GM12878 (cell line): ENCODE measurements at regions not wholly inside any gene's neighbourhood (a gene's known extent, or its start where the extent isn't known, plus 50 kb on each side); places are given as distances from the start of the nearest gene placed in this dataset.

ENCODE experiments used
- ATAC-seq: fragments of 200-7000 bp; cut with Tn5 transposase; 3 replicates; pipeline ENCODE4 v1.9.1; 2020; ENCODE audit warnings: mild to moderate bottlenecking, moderate library complexity
- BruUV-seq: library from RNA; stranded (reverse); fragments of 400-500 nt; replicated peaks from 2 replicates; lab custom pipeline; 2021; lab: Mats Ljungman, UMichigan
- CTCF ChIA-PET: fragments of 300-600 bp; sonication (Branson Sonifier 250); formaldehyde crosslinking; extraction: SDS; loops from one replicate; lab custom pipeline; 2021; ENCODE audit warnings: inconsistent platforms; lab: Yijun Ruan, JAX
- POLR2A ChIA-PET: fragments of 350-600 bp; formaldehyde crosslinking; extraction: SDS; loops from one replicate; lab custom pipeline; 2021; ENCODE audit warnings: inconsistent platforms; lab: Charles Lee
- RAD21 ChIA-PET: fragments of 300-600 bp; sonication (Branson Sonifier 250); formaldehyde crosslinking; loops from one replicate; lab custom pipeline; 2023; ENCODE audit warnings: antibody characterized with exemption; ENCODE audit not compliant: unreplicated experiment; lab: Charles Lee
- SMC1A ChIA-PET: fragments of 300-600 bp; sonication (Branson Sonifier 250); formaldehyde crosslinking; loops from one replicate; lab custom pipeline; 2023; ENCODE audit not compliant: unreplicated experiment, uncharacterized antibody; lab: Charles Lee
- DNase-seq: peaks from one replicate; pipeline ENCODE4 v3.0.0-alpha.2; 2011; ENCODE audit warnings: low read depth, low spot score
- FAIRE-seq: peaks from 3 replicates; lab custom pipeline; 2011; peaks lifted over from hg19 to GRCh38; lab: Jason Lieb, UNC
- H2AFZ ChIP-seq: 2 replicates; pipeline ENCODE4 v1.6.0; 2011; ENCODE audit warnings: low read depth, low read length, control low read depth; ENCODE audit not compliant: control insufficient read depth
- H3K27ac ChIP-seq: 2 replicates; pipeline ENCODE4 v1.5.1; 2011; ENCODE audit warnings: control low read depth; ENCODE audit not compliant: control insufficient read depth, insufficient read depth
- H3K27me3 ChIP-seq, 2 experiments: replicated peaks in 1 of 2; 2 replicates each; pipeline versions ENCODE4 v1.6.0 to v1.6.1; 2011; ENCODE audit warnings: low read length in 1 of 2; ENCODE audit not compliant: control insufficient read depth in 2 of 2, insufficient read depth in 2 of 2
- H3K36me3 ChIP-seq, 2 experiments: 2 replicates each; pipeline ENCODE4 v1.5.1; 2011; ENCODE audit warnings: low read length in 1 of 2; ENCODE audit not compliant: control insufficient read depth in 2 of 2, insufficient read depth in 2 of 2
- H3K4me1 ChIP-seq: 2 replicates; pipeline ENCODE4 v1.6.1; 2011; ENCODE audit warnings: mild to moderate bottlenecking, low read length, moderate library complexity, mixed read lengths; ENCODE audit not compliant: control insufficient read depth, insufficient read depth
- H3K4me2 ChIP-seq: 2 replicates; pipeline ENCODE4 v1.6.0; 2011; ENCODE audit warnings: control low read depth; ENCODE audit not compliant: control insufficient read depth, insufficient read depth
- H3K4me3 ChIP-seq: fragments of 200-600 bp; sonication (generic); 2 replicates; pipeline ENCODE4 v1.5.1; 2016
- H3K79me2 ChIP-seq: 2 replicates; pipeline ENCODE4 v1.6.0; 2011; ENCODE audit warnings: low read length; ENCODE audit not compliant: control insufficient read depth, insufficient read depth
- H3K9ac ChIP-seq: 2 replicates; pipeline ENCODE4 v1.8.0; 2011; ENCODE audit warnings: low read length, control low read depth, mixed read lengths; ENCODE audit not compliant: control insufficient read depth, insufficient read depth
- H3K9me3 ChIP-seq: replicated peaks from 3 replicates; pipeline ENCODE4 v1.5.1; 2011; ENCODE audit warnings: mild to moderate bottlenecking, low read length; ENCODE audit not compliant: control insufficient read depth, insufficient read depth
- H4K20me1 ChIP-seq: 2 replicates; pipeline ENCODE4 v1.6.0; 2011; ENCODE audit not compliant: control insufficient read depth, insufficient read depth
- CEBPB ChIP-seq, 2 experiments: fragments of 150-350 bp in 1 of 2; IDR thresholded peaks; 2 replicates each; pipeline ENCODE4 v1.6.1; 2012 to 2014; ENCODE audit warnings: low read depth in 2 of 2, low read length in 2 of 2, borderline replicate concordance in 1 of 2, inconsistent platforms in 1 of 2
- CREM ChIP-seq: IDR thresholded peaks from 2 replicates; pipeline ENCODE4 v1.6.1; 2014; ENCODE audit warnings: antibody characterized with exemption, low read depth
- FOXM1 ChIP-seq: IDR thresholded peaks from 2 replicates; pipeline ENCODE4 v1.6.1; 2012; ENCODE audit warnings: low read depth, mild to moderate bottlenecking, inconsistent platforms, low read length, moderate library complexity
- KAT2A ChIP-seq: conservative IDR thresholded peaks from 2 replicates; pipeline ENCODE4 v1.6.1; 2011; ENCODE audit warnings: low read depth, low read length; ENCODE audit not compliant: control insufficient read depth
- KLF5 ChIP-seq: fragments of 450-650 bp; IDR thresholded peaks from 2 replicates; pipeline ENCODE4 v1.6.1; 2014; ENCODE audit warnings: mild to moderate bottlenecking; ENCODE audit not compliant: partially characterized antibody
- MXI1 ChIP-seq: fragments of 150-350 bp; IDR thresholded peaks from 2 replicates; pipeline ENCODE4 v1.6.1; 2011; ENCODE audit warnings: low read depth, mild to moderate bottlenecking, inconsistent platforms, low read length, improper control_type of control experiment
- NFYA ChIP-seq: IDR thresholded peaks from 2 replicates; pipeline ENCODE4 v1.6.1; 2011; ENCODE audit warnings: low read depth, mild to moderate bottlenecking, low read length, improper control_type of control experiment, borderline replicate concordance
- PAX8 ChIP-seq: fragments of 450-650 bp; IDR thresholded peaks from 2 replicates; pipeline ENCODE4 v1.6.1; 2017; ENCODE audit warnings: mild to moderate bottlenecking, moderate library complexity
- POLR2AphosphoS5 ChIP-seq: IDR thresholded peaks from 2 replicates; pipeline ENCODE4 v1.6.1; 2011; ENCODE audit warnings: mild to moderate bottlenecking, low read length, inconsistent platforms
- SREBF1 ChIP-seq: IDR thresholded peaks from 2 replicates; pipeline ENCODE4 v1.6.1; 2012; ENCODE audit warnings: mild to moderate bottlenecking, low read length
- SUZ12 ChIP-seq: fragments of 200-600 bp; sonication (generic); IDR thresholded peaks from one replicate; pipeline ENCODE4 v1.6.1; 2018; ENCODE audit warnings: antibody characterized with exemption, mild to moderate bottlenecking; ENCODE audit not compliant: unreplicated experiment
- TCF3 ChIP-seq: IDR thresholded peaks from 2 replicates; pipeline ENCODE4 v1.6.1; 2012; ENCODE audit warnings: low read depth, mild to moderate bottlenecking, low read length, borderline replicate concordance; ENCODE audit not compliant: insufficient read depth
- ZBTB40 ChIP-seq: fragments of 450-650 bp; IDR thresholded peaks from 2 replicates; pipeline ENCODE4 v1.6.1; 2016; ENCODE audit warnings: mild to moderate bottlenecking, moderate library complexity, borderline replicate concordance
- ZNF622 ChIP-seq: fragments of 450-650 bp; IDR thresholded peaks from 2 replicates; pipeline ENCODE4 v1.6.1; 2017; ENCODE audit warnings: mild to moderate bottlenecking, inconsistent platforms
- ZSCAN29 ChIP-seq: fragments of 450-650 bp; IDR thresholded peaks from 2 replicates; pipeline ENCODE4 v1.6.1; 2017; ENCODE audit warnings: mild to moderate bottlenecking, moderate library complexity
- whole genome bisulfite sequencing: methylation state at CpG from one replicate; pipeline ENCODE4 v1.1.6; 2016; ENCODE audit warnings: low lambda C conversion rate; ENCODE audit not compliant: insufficient replicate concordance, insufficient coverage; ENCODE audit errors: missing lambda C conversion rate; 5-methylcytosine and 5-hydroxymethylcytosine counted together
- in situ Hi-C: fragments of 300-500 bp; cut with MboI; formaldehyde crosslinking; loops from 9 replicates; pipeline ENCODE4 v1.14.3; 2018; ENCODE audit warnings: mixed read lengths
- intact Hi-C: fragments of 100-400 bp; cut with micrococcal nuclease; formaldehyde crosslinking; loops from one replicate; pipeline ENCODE4 v1.14.2; 2022; ENCODE audit not compliant: unreplicated experiment

GRCh38 chr13:89878904-89879303 lies 1468.6 kb upstream of the MIR17HG start:
- Histone ChIP-seq H3K4me1 (no peaks in the 10 kb centered on the region), H3K79me2 (no peaks in the 10 kb centered on the region), H3K4me3 (no peak overlapping the region), H3K9me3 (no peaks in the 10 kb centered on the region), H3K27me3 (no peaks in the 10 kb centered on the region), H3K4me2 (no peak overlapping the region), H3K36me3 (no peaks in the 10 kb centered on the region), H3K27ac (no peak overlapping the region), H4K20me1 (no peaks in the 10 kb centered on the region), H3K9ac (no peak overlapping the region), H2AFZ (no peak overlapping the region)
- BruUV-seq = no TSS peak
- ChIA-PET POLR2A (no interaction called here), CTCF (interaction anchor here (0.7 kb wide), 1 partner anchor 9 kb away, joined by 3 read pairs; no protein-coding TSS in a partner anchor), RAD21 (no interaction called here), SMC1A (no interaction called here)
- no peak for FAIRE-seq
- no peak for ATAC-seq
- TF ChIP-seq SUZ12 (no peak), POLR2AphosphoS5 (no peak), CEBPB (IDR thresholded peaks at IDR 0.05; ENCODE audit: borderline replicate concordance in 1 of 2, low read depth in 2 of 2, low read length in 2 of 2) (no peak), ZSCAN29 (no peak), ZNF622 (no peak), ZBTB40 (no peak), SREBF1 (no peak), TCF3 (no peak), PAX8 (no peak), NFYA (no peak), FOXM1 (no peak), KAT2A (no peak), KLF5 (no peak), CREM (no peak), MXI1 (no peak)
- no peak for DNase-seq
- 0% methylated on average over 1 of the region's 1 CpG for WGBS
- in situ Hi-C loops = no loop called here
- intact Hi-C loops = no loop called here
